ENCODE measurements at regions not wholly inside any gene's neighbourhood (a gene's known extent, or its start where the extent isn't known, plus 50 kb on each side); places are given as distances from the start of the nearest gene placed in this dataset.

GRCh38 chr22:49721211-49721763 lies 106.4 kb downstream of the BRD1 start:
- DNase-seq: no peak
- H3K9me3 Mint-ChIP-seq: no peaks in the 10 kb centered on the region
- intact Hi-C loops (cut with micrococcal nuclease): loop anchor here (10.0 kb wide), 1 partner anchor 676 kb away; no protein-coding TSS in a partner anchor
- CTCF ChIA-PET: no interaction called here
- no peaks in the 10 kb centered on the region for H3K36me3 Mint-ChIP-seq (ENCODE audit: low read depth)
- peaks cover 4% of the 10 kb centered on the region for H3K4me1 Mint-ChIP-seq (ENCODE audit: low read depth)
- no peaks in the 10 kb centered on the region for H3K27me3 Mint-ChIP-seq (ENCODE audit: low read depth)
- H3K27ac Mint-ChIP-seq: no peak overlapping the region
- no peak overlapping the region for H3K4me3 Mint-ChIP-seq

- H3K27me3 Mint-ChIP-seq (ENCODE audit: low read depth): no peaks in the 10 kb centered on the region
- H3K9me3 Mint-ChIP-seq: no peaks in the 10 kb centered on the region
- no peak overlapping the region for H3K27ac Mint-ChIP-seq
- H3K4me3 Mint-ChIP-seq: no peak overlapping the region
- H3K36me3 Mint-ChIP-seq (ENCODE audit: low read depth): no peaks in the 10 kb centered on the region
- intact Hi-C loops (cut with micrococcal nuclease): loop anchor here (10.0 kb wide), 1 partner anchor 676 kb away; no protein-coding TSS in a partner anchor
- peaks cover 4% of the 10 kb centered on the region for H3K4me1 Mint-ChIP-seq (ENCODE audit: low read depth)
- CTCF ChIA-PET: no interaction called here
- DNase-seq: no peak
These were observed 107.3 kb downstream of the BRD1 start for GRCh38 chr22:49720279-49720959.

GRCh38 chr22:49719046-49719445 lies 108.6 kb downstream of the BRD1 start:
- H3K4me3 Mint-ChIP-seq: no peak overlapping the region
- no peak for DNase-seq
- intact Hi-C loops (cut with micrococcal nuclease): no loop called here
- H3K27me3 Mint-ChIP-seq (ENCODE audit: low read depth): no peaks in the 10 kb centered on the region
- peaks cover 4% of the 10 kb centered on the region for H3K4me1 Mint-ChIP-seq (ENCODE audit: low read depth)
- no peak overlapping the region for H3K27ac Mint-ChIP-seq
- H3K36me3 Mint-ChIP-seq (ENCODE audit: low read depth): no peaks in the 10 kb centered on the region
- no peaks in the 10 kb centered on the region for H3K9me3 Mint-ChIP-seq
- CTCF ChIA-PET: interaction anchor here (0.6 to 1.0 kb wide), 2 partner anchors 17 to 223 kb away, joined by 3 to 4 read pairs; no protein-coding TSS in a partner anchor

GRCh38 chr22:49718396-49718795 lies 109.3 kb downstream of the BRD1 start:
- Mint-ChIP-seq H3K4me1 (ENCODE audit: low read depth) (peaks cover 2% of the 10 kb centered on the region), H3K27ac (no peak overlapping the region), H3K4me3 (no peak overlapping the region), H3K9me3 (no peaks in the 10 kb centered on the region), H3K36me3 (ENCODE audit: low read depth) (no peaks in the 10 kb centered on the region), H3K27me3 (ENCODE audit: low read depth) (no peaks in the 10 kb centered on the region)
- CTCF ChIA-PET: interaction anchor here (0.6 to 1.0 kb wide), 2 partner anchors 17 to 222 kb away, joined by 3 to 4 read pairs; no protein-coding TSS in a partner anchor
- intact Hi-C loops (cut with micrococcal nuclease): no loop called here
- no peak for DNase-seq

- no peaks in the 10 kb centered on the region for H3K27me3 Mint-ChIP-seq (ENCODE audit: low read depth)
- CTCF ChIA-PET: no interaction called here
These were observed 110.3 kb downstream of the BRD1 start for GRCh38 chr22:49717322-49717919.

GRCh38 chr22:49716441-49716840 lies 111.2 kb downstream of the BRD1 start:
- no peak for DNase-seq
- intact Hi-C loops (cut with micrococcal nuclease): no loop called here
- Mint-ChIP-seq H3K9me3 (no peaks in the 10 kb centered on the region), H3K4me1 (ENCODE audit: low read depth) (no peaks in the 10 kb centered on the region), H3K4me3 (no peak overlapping the region), H3K27ac (no peak overlapping the region), H3K27me3 (ENCODE audit: low read depth) (no peaks in the 10 kb centered on the region), H3K36me3 (ENCODE audit: low read depth) (no peaks in the 10 kb centered on the region)
- CTCF ChIA-PET: no interaction called here

More at GRCh38 chr22:49717322-49717919, 110.3 kb downstream of the BRD1 start:
- no peak overlapping the region for H3K27ac Mint-ChIP-seq
- DNase-seq: no peak
- H3K4me3 Mint-ChIP-seq: no peak overlapping the region
- intact Hi-C loops (cut with micrococcal nuclease): no loop called here
- H3K36me3 Mint-ChIP-seq (ENCODE audit: low read depth): no peaks in the 10 kb centered on the region
- H3K4me1 Mint-ChIP-seq (ENCODE audit: low read depth): no peaks in the 10 kb centered on the region
- H3K9me3 Mint-ChIP-seq: no peaks in the 10 kb centered on the region

GRCh38 chr22:49715450-49715849 lies 112.2 kb downstream of the BRD1 start:
- Mint-ChIP-seq H3K27ac (no peak overlapping the region), H3K9me3 (no peaks in the 10 kb centered on the region), H3K36me3 (ENCODE audit: low read depth) (no peaks in the 10 kb centered on the region), H3K4me3 (no peak overlapping the region), H3K27me3 (ENCODE audit: low read depth) (peaks cover 7% of the 10 kb centered on the region), H3K4me1 (ENCODE audit: low read depth) (no peaks in the 10 kb centered on the region)
- CTCF ChIA-PET: no interaction called here
- no peak for DNase-seq
- intact Hi-C loops (cut with micrococcal nuclease): no loop called here

GRCh38 chr22:49713003-49713402 lies 114.7 kb downstream of the BRD1 start:
- intact Hi-C loops (cut with micrococcal nuclease): no loop called here
- peaks cover 7% of the 10 kb centered on the region for H3K27me3 Mint-ChIP-seq (ENCODE audit: low read depth)
- no peaks in the 10 kb centered on the region for H3K36me3 Mint-ChIP-seq (ENCODE audit: low read depth)
- DNase-seq: no peak
- no peak overlapping the region for H3K27ac Mint-ChIP-seq
- no peak overlapping the region for H3K4me3 Mint-ChIP-seq
- peaks cover 1% of the 10 kb centered on the region for H3K9me3 Mint-ChIP-seq
- no peaks in the 10 kb centered on the region for H3K4me1 Mint-ChIP-seq (ENCODE audit: low read depth)
- CTCF ChIA-PET: interaction anchor here (1.3 to 1.4 kb wide), 2 partner anchors 11 to 12 kb away, joined by 3 read pairs; no protein-coding TSS in a partner anchor

GRCh38 chr22:49712195-49712791 lies 115.4 kb downstream of the BRD1 start:
- Mint-ChIP-seq H3K27me3 (ENCODE audit: low read depth) (peaks cover 7% of the 10 kb centered on the region), H3K36me3 (ENCODE audit: low read depth) (no peaks in the 10 kb centered on the region), H3K4me1 (ENCODE audit: low read depth) (no peaks in the 10 kb centered on the region), H3K9me3 (peaks cover 1% of the 10 kb centered on the region), H3K4me3 (no peak overlapping the region), H3K27ac (no peak overlapping the region)
- intact Hi-C loops (cut with micrococcal nuclease): no loop called here
- CTCF ChIA-PET: interaction anchor here (1.3 to 1.4 kb wide), 2 partner anchors 11 to 12 kb away, joined by 3 read pairs; no protein-coding TSS in a partner anchor
- no peak for DNase-seq

GRCh38 chr22:49710746-49711145 lies 116.9 kb downstream of the BRD1 start:
- peaks cover 1% of the 10 kb centered on the region for H3K9me3 Mint-ChIP-seq

GRCh38 chr22:49709464-49709863 lies 118.2 kb downstream of the BRD1 start:
- intact Hi-C loops (cut with micrococcal nuclease): no loop called here
- H3K4me3 Mint-ChIP-seq: no peak overlapping the region
- H3K27me3 Mint-ChIP-seq (ENCODE audit: low read depth): peaks cover 13% of the 10 kb centered on the region
- peaks cover 1% of the 10 kb centered on the region for H3K9me3 Mint-ChIP-seq
- CTCF ChIA-PET: no interaction called here
- H3K4me1 Mint-ChIP-seq (ENCODE audit: low read depth): peaks cover 9% of the 10 kb centered on the region
- H3K36me3 Mint-ChIP-seq (ENCODE audit: low read depth): no peaks in the 10 kb centered on the region
- no peak for DNase-seq
- no peak overlapping the region for H3K27ac Mint-ChIP-seq

More at GRCh38 chr22:49710746-49711145, 116.9 kb downstream of the BRD1 start:
- H3K4me1 Mint-ChIP-seq (ENCODE audit: low read depth): peaks cover 4% of the 10 kb centered on the region
- DNase-seq: no peak
- no peak overlapping the region for H3K27ac Mint-ChIP-seq
- H3K36me3 Mint-ChIP-seq (ENCODE audit: low read depth): no peaks in the 10 kb centered on the region
- CTCF ChIA-PET: no interaction called here
- intact Hi-C loops (cut with micrococcal nuclease): no loop called here
- H3K4me3 Mint-ChIP-seq: no peak overlapping the region
- H3K27me3 Mint-ChIP-seq (ENCODE audit: low read depth): peaks cover 9% of the 10 kb centered on the region

GRCh38 chr22:49705972-49706352 lies 121.7 kb downstream of the BRD1 start:
- H3K36me3 Mint-ChIP-seq (ENCODE audit: low read depth): peaks cover 2% of the 10 kb centered on the region
- CTCF ChIA-PET: interaction anchor here (1.0 kb wide), 1 partner anchor 18 kb away, joined by 3 read pairs; no protein-coding TSS in a partner anchor
- peaks cover 6% of the 10 kb centered on the region for H3K9me3 Mint-ChIP-seq
- no peak overlapping the region for H3K27ac Mint-ChIP-seq
- H3K4me1 Mint-ChIP-seq (ENCODE audit: low read depth): peaks cover 9% of the 10 kb centered on the region
- H3K4me3 Mint-ChIP-seq: no peak overlapping the region
- intact Hi-C loops (cut with micrococcal nuclease): no loop called here
- peaks cover 13% of the 10 kb centered on the region for H3K27me3 Mint-ChIP-seq (ENCODE audit: low read depth)
- DNase-seq: no peak

Data from activated naive CD4-positive, alpha-beta T cell treated with anti-CD3 and anti-CD28 coated beads for 36 hours (primary cell).